ENCODE measurements at regions not wholly inside any gene's neighbourhood (a gene's known extent, or its start where the extent isn't known, plus 50 kb on each side); places are given as distances from the start of the nearest gene placed in this dataset.

DNA sequence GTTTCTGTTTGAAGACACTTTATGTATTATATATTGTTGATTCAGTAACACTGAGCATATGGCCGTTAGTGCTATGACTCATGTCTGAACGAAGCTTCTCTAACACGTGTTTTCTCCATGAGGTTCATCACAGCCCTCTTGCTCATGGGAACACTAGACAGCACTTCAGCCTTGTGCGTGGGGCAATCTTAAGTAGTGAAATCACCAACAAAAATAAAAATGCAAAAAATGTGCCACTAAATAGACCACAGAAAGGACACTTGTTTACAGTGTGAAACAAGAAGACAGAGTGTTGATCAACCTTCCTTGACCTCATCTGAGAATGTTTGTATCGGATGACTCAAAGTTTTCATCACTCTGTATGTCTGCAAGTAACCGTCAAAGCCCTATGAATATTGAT is 94.5 kb downstream of the FDX1 start:
- no peak for TF ChIP-seq POLR2A (IDR thresholded peaks at IDR 0.05)
- TF ChIP-seq, protein P1, sequence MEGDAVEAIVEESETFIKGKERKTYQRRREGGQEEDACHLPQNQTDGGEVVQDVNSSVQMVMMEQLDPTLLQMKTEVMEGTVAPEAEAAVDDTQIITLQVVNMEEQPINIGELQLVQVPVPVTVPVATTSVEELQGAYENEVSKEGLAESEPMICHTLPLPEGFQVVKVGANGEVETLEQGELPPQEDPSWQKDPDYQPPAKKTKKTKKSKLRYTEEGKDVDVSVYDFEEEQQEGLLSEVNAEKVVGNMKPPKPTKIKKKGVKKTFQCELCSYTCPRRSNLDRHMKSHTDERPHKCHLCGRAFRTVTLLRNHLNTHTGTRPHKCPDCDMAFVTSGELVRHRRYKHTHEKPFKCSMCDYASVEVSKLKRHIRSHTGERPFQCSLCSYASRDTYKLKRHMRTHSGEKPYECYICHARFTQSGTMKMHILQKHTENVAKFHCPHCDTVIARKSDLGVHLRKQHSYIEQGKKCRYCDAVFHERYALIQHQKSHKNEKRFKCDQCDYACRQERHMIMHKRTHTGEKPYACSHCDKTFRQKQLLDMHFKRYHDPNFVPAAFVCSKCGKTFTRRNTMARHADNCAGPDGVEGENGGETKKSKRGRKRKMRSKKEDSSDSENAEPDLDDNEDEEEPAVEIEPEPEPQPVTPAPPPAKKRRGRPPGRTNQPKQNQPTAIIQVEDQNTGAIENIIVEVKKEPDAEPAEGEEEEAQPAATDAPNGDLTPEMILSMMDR (IDR thresholded peaks at IDR 0.05), result no peak
